Loucy (cell line): ENCODE measurements at regions not wholly inside any gene's neighbourhood (a gene's known extent, or its start where the extent isn't known, plus 50 kb on each side); places are given as distances from the start of the nearest gene placed in this dataset.
"Not testable (repeated sequence)": the region's sequence is repeated elsewhere in the genome, so short reads cannot be mapped to it uniquely, and the experiment has no call there.

ENCODE experiments used
- H2AFZ ChIP-seq: fragments of 200-600 bp; sonication (generic); 2 replicates; pipeline ENCODE4 v1.6.0; 2016; ENCODE audit warnings: antibody characterized with exemption, mild to moderate bottlenecking, low read length, moderate library complexity
- H3F3A ChIP-seq: fragments of 200-600 bp; 2 replicates; pipeline ENCODE4 v1.6.0; 2016; ENCODE audit warnings: antibody characterized with exemption, low read depth, mild to moderate bottlenecking
- H3K27me3 ChIP-seq: fragments of 200-600 bp; sonication (generic); 2 replicates; pipeline ENCODE4 v1.6.1; 2014; ENCODE audit warnings: low read length, mild to moderate bottlenecking; ENCODE audit not compliant: insufficient read depth, poor library complexity, severe bottlenecking
- H3K36me3 ChIP-seq: fragments of 200-600 bp; sonication (generic); 2 replicates; pipeline ENCODE4 v1.6.1; 2016; ENCODE audit warnings: low read length; ENCODE audit not compliant: insufficient read depth
- H3K4me1 ChIP-seq: fragments of 200-600 bp; sonication (generic); 2 replicates; pipeline ENCODE4 v1.5.1; 2014; ENCODE audit warnings: low read length, mild to moderate bottlenecking; ENCODE audit not compliant: insufficient read depth, poor library complexity, severe bottlenecking
- H3K4me2 ChIP-seq: fragments of 200-600 bp; sonication (generic); 2 replicates; pipeline ENCODE4 v1.6.0; 2014; ENCODE audit warnings: antibody characterized with exemption, low read length, low read depth, mild to moderate bottlenecking; ENCODE audit not compliant: poor library complexity, severe bottlenecking
- H3K4me3 ChIP-seq: fragments of 200-600 bp; sonication (generic); 2 replicates; pipeline ENCODE4 v1.5.1; 2014; ENCODE audit warnings: low read length, mild to moderate bottlenecking, mixed read lengths; ENCODE audit not compliant: poor library complexity, severe bottlenecking
- H3K79me2 ChIP-seq: fragments of 200-600 bp; sonication (generic); 2 replicates; pipeline ENCODE4 v1.6.1; 2014; ENCODE audit warnings: low read length; ENCODE audit not compliant: insufficient read depth
- H3K9ac ChIP-seq: fragments of 200-600 bp; sonication (generic); 2 replicates; pipeline ENCODE4 v1.6.0; 2014; ENCODE audit warnings: mild to moderate bottlenecking, low read depth, low read length, moderate library complexity; ENCODE audit not compliant: poor library complexity, severe bottlenecking
- H3K9me2 ChIP-seq: fragments of 200-600 bp; sonication (generic); replicated peaks from 2 replicates; pipeline ENCODE4 v1.6.1; 2016; ENCODE audit warnings: low read depth, low read length, mixed read lengths
- H3K9me3 ChIP-seq: fragments of 200-600 bp; sonication (generic); 2 replicates; pipeline ENCODE4 v1.6.1; 2014; ENCODE audit warnings: mild to moderate bottlenecking, antibody characterized with exemption, low read length, low read depth; ENCODE audit not compliant: insufficient read depth
- H4K20me1 ChIP-seq: fragments of 200-600 bp; sonication (generic); 2 replicates; pipeline ENCODE4 v1.6.0; 2014; ENCODE audit warnings: antibody characterized with exemption, low read length, mild to moderate bottlenecking; ENCODE audit not compliant: insufficient read depth, poor library complexity, severe bottlenecking
- EZH2phosphoT487 ChIP-seq: fragments of 200-600 bp; IDR thresholded peaks from 2 replicates; pipeline ENCODE4 v1.6.1; 2018; ENCODE audit warnings: antibody characterized with exemption, mild to moderate bottlenecking, moderate library complexity, borderline replicate concordance
- TF ChIP-seq, protein P1 (sequence below): fragments of 200-600 bp; sonication (generic); conservative IDR thresholded peaks from 2 replicates; pipeline ENCODE4 v1.5.1; 2014; ENCODE audit warnings: mild to moderate bottlenecking, antibody characterized with exemption, low read length

DNA sequence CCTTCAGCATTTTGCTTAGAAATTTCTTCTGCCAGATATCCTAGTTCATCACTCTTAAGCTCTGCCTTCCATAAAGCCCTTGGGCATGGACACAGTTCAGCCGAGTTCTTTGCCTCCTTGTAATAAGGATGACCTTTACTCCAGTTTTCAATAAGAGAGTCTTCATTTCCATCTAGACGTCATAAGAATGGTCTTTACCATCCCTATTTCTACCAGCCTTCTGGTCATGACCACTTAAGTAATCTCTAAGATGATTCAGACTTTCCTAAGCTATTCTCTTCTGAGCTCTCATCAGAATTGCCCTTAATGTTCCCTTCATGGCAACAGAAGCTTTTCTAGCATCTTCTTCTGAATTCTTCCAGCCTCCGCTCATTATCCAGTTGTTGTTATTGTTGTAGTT, 126.1 kb downstream of the TFAP2C start:
- no peak overlapping the region for H2AFZ ChIP-seq
- H3K9ac ChIP-seq, result no peak overlapping the region
- H3K4me1 ChIP-seq, result no peaks in the 10 kb centered on the region
- H3K4me2 ChIP-seq, result no peak overlapping the region
- no peaks in the 10 kb centered on the region for H3K27me3 ChIP-seq
- H4K20me1 ChIP-seq, result no peaks in the 10 kb centered on the region
- no peak for TF ChIP-seq EZH2phosphoT487
- TF ChIP-seq, protein P1, sequence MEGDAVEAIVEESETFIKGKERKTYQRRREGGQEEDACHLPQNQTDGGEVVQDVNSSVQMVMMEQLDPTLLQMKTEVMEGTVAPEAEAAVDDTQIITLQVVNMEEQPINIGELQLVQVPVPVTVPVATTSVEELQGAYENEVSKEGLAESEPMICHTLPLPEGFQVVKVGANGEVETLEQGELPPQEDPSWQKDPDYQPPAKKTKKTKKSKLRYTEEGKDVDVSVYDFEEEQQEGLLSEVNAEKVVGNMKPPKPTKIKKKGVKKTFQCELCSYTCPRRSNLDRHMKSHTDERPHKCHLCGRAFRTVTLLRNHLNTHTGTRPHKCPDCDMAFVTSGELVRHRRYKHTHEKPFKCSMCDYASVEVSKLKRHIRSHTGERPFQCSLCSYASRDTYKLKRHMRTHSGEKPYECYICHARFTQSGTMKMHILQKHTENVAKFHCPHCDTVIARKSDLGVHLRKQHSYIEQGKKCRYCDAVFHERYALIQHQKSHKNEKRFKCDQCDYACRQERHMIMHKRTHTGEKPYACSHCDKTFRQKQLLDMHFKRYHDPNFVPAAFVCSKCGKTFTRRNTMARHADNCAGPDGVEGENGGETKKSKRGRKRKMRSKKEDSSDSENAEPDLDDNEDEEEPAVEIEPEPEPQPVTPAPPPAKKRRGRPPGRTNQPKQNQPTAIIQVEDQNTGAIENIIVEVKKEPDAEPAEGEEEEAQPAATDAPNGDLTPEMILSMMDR, result no peak
- H3K9me2 ChIP-seq, result no peaks in the 10 kb centered on the region
- no peaks in the 10 kb centered on the region for H3K36me3 ChIP-seq
- H3K79me2 ChIP-seq, result no peaks in the 10 kb centered on the region
- no peaks in the 10 kb centered on the region for H3F3A ChIP-seq
- H3K9me3 ChIP-seq, result peaks cover 10% of the 10 kb centered on the region
- no peak overlapping the region for H3K4me3 ChIP-seq

DNA sequence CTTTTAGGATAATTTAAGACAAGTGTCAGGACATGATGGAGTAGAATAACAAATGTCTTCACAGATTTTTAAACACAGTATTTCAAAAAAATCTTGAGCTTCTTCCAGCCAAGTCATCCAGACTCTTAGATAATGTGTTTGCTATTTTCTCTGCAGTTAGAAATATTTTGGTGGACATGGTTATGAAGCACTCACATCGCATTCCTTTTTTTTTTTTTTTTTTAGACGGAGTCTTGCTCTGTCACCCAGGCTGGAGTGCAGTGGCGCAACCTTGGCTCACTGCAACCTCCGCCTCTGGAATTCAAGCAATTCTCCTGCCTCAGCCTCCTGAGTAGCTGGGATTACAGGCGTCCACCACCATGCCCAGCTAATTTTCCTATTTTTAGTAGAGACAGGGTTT, 127.6 kb downstream of the TFAP2C start:
- not testable (repeated sequence) for H3K4me1 ChIP-seq, H2AFZ ChIP-seq, H3K36me3 ChIP-seq, H3K9me2 ChIP-seq, H4K20me1 ChIP-seq, H3K4me3 ChIP-seq, H3F3A ChIP-seq, H3K9ac ChIP-seq, H3K27me3 ChIP-seq, H3K4me2 ChIP-seq, H3K79me2 ChIP-seq
- H3K9me3 ChIP-seq, result peaks cover 10% of the 10 kb centered on the region

DNA sequence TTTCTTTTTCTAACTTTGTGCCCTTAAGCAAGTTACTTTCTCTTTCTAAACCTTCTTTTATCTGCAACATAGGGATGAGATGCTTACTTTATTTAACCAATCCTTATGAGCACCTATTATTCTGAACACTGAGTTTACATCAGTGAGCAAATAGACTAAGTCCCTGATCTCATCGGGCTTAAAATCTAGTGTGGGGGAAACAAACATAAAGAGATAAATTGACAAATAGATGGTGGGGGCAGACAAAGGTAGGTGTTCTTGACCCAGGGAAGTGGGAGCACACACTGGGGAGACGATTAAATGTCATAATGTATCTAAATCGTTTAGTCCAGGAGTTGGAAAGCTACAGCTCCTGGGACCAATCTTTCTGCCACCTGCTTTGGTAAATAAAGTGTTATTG, 129.6 kb downstream of the TFAP2C start:
- Histone ChIP-seq H3K79me2 (no peaks in the 10 kb centered on the region), H3K4me2 (no peak overlapping the region), H3K4me3 (no peak overlapping the region), H3K27me3 (no peaks in the 10 kb centered on the region), H3K9me2 (no peaks in the 10 kb centered on the region), H3K4me1 (no peaks in the 10 kb centered on the region), H3F3A (no peaks in the 10 kb centered on the region), H3K9ac (no peak overlapping the region), H3K9me3 (peaks cover 11% of the 10 kb centered on the region; the same call in 1 of the 2 replicates), H3K36me3 (no peaks in the 10 kb centered on the region), H2AFZ (no peak overlapping the region), H4K20me1 (no peaks in the 10 kb centered on the region)
- TF ChIP-seq, protein P1, result no peak
- TF ChIP-seq EZH2phosphoT487, result no peak

DNA sequence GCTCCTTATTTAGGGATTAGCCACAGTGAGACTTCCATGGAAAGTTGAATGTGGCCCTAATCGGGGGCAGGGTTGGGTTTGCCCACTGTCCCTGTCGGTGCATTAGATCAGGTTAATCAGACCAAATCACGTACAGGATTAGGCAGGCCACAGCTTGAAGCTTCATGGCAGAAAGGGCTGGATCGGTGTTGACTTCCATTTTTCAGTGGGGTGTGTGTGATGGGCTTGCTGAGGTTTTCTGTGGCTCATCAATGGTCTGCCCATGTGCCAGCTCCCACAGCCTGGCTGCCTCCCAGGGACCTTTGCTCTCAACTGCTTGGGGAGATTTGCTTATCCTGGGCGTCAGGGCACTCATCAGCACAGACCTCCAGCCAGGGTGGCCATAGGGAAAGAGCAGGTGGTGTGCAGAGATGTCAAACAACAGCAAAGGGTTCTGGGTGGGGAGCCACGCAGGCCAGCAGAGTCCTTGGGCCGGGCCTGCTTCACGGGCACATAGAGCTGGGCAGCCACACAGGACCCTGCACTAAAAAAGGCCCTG, 130.7 kb downstream of the TFAP2C start:
- TF ChIP-seq, protein P1, result no peak
- TF ChIP-seq EZH2phosphoT487, result no peak
- Histone ChIP-seq H3K4me3 (no peak overlapping the region), H3K27me3 (no peaks in the 10 kb centered on the region)

More for the DNA sequence above, 130.7 kb downstream of the TFAP2C start:
- no peaks in the 10 kb centered on the region for H3K79me2 ChIP-seq
- H2AFZ ChIP-seq, result no peak overlapping the region
- H3K9me2 ChIP-seq, result no peaks in the 10 kb centered on the region
- H4K20me1 ChIP-seq, result no peaks in the 10 kb centered on the region
- H3K4me2 ChIP-seq, result no peak overlapping the region
- H3K9me3 ChIP-seq, result peaks cover 11% of the 10 kb centered on the region; the same call in 1 of the 2 replicates
- no peaks in the 10 kb centered on the region for H3F3A ChIP-seq
- no peak overlapping the region for H3K9ac ChIP-seq
- no peaks in the 10 kb centered on the region for H3K4me1 ChIP-seq
- H3K36me3 ChIP-seq, result no peaks in the 10 kb centered on the region
